PFSK-1 (cell line): ENCODE measurements at regions not wholly inside any gene's neighbourhood (a gene's known extent, or its start where the extent isn't known, plus 50 kb on each side); places are given as distances from the start of the nearest gene placed in this dataset.

Source experiments
- FOXP2 ChIP-seq: optimal IDR thresholded peaks from 2 replicates; pipeline ENCODE3; 2011; ENCODE audit warnings: borderline replicate concordance, control low read depth, inconsistent platforms; ENCODE audit not compliant: insufficient read depth; ENCODE audit errors: extremely low read length, extremely low read depth
- POLR2AphosphoS5 ChIP-seq: IDR thresholded peaks from 2 replicates; pipeline ENCODE4 v1.6.1; 2012; ENCODE audit warnings: low read depth, mild to moderate bottlenecking, control low read depth, low read length, moderate library complexity
- SIN3A ChIP-seq: IDR thresholded peaks from 2 replicates; pipeline ENCODE4 v1.6.1; 2012; ENCODE audit warnings: mild to moderate bottlenecking, low read length, moderate library complexity, borderline replicate concordance; ENCODE audit not compliant: insufficient read depth
- TAF1 ChIP-seq: IDR thresholded peaks from 2 replicates; pipeline ENCODE4 v1.6.1; 2012; ENCODE audit warnings: low read length, control low read depth, borderline replicate concordance; ENCODE audit not compliant: insufficient read depth
- TF ChIP-seq, protein P1 (sequence below), 2 experiments: IDR thresholded peaks; 2 replicates each; pipeline versions ENCODE4 v1.6.1 to v1.8.0; 2011 to 2012; ENCODE audit warnings: low read depth in 2 of 2, low read length in 2 of 2, control low read depth in 1 of 2, inconsistent platforms in 1 of 2, mild to moderate bottlenecking in 1 of 2, moderate library complexity in 1 of 2; ENCODE audit not compliant: insufficient read depth in 1 of 2

- TF ChIP-seq POLR2AphosphoS5: no peak
- TF ChIP-seq SIN3A: no peak
Observed at GRCh38 chr20:4613184-4613583, 73.1 kb upstream of the PRNP start.

GRCh38 chr20:4610871-4611270, 75.4 kb upstream of the PRNP start:
- TF ChIP-seq SIN3A: no peak

- TF ChIP-seq TAF1: no peak
- TF ChIP-seq FOXP2: no peak
- no peak for TF ChIP-seq POLR2AphosphoS5
- no peak for TF ChIP-seq SIN3A
- TF ChIP-seq, protein P1, sequence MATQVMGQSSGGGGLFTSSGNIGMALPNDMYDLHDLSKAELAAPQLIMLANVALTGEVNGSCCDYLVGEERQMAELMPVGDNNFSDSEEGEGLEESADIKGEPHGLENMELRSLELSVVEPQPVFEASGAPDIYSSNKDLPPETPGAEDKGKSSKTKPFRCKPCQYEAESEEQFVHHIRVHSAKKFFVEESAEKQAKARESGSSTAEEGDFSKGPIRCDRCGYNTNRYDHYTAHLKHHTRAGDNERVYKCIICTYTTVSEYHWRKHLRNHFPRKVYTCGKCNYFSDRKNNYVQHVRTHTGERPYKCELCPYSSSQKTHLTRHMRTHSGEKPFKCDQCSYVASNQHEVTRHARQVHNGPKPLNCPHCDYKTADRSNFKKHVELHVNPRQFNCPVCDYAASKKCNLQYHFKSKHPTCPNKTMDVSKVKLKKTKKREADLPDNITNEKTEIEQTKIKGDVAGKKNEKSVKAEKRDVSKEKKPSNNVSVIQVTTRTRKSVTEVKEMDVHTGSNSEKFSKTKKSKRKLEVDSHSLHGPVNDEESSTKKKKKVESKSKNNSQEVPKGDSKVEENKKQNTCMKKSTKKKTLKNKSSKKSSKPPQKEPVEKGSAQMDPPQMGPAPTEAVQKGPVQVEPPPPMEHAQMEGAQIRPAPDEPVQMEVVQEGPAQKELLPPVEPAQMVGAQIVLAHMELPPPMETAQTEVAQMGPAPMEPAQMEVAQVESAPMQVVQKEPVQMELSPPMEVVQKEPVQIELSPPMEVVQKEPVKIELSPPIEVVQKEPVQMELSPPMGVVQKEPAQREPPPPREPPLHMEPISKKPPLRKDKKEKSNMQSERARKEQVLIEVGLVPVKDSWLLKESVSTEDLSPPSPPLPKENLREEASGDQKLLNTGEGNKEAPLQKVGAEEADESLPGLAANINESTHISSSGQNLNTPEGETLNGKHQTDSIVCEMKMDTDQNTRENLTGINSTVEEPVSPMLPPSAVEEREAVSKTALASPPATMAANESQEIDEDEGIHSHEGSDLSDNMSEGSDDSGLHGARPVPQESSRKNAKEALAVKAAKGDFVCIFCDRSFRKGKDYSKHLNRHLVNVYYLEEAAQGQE (IDR thresholded peaks at IDR 0.05; ENCODE audit: insufficient read depth in 1 of 2, low read depth in 2 of 2, low read length in 2 of 2): no peak
Observed at GRCh38 chr20:4609511-4609910, 76.7 kb upstream of the PRNP start.

DNA sequence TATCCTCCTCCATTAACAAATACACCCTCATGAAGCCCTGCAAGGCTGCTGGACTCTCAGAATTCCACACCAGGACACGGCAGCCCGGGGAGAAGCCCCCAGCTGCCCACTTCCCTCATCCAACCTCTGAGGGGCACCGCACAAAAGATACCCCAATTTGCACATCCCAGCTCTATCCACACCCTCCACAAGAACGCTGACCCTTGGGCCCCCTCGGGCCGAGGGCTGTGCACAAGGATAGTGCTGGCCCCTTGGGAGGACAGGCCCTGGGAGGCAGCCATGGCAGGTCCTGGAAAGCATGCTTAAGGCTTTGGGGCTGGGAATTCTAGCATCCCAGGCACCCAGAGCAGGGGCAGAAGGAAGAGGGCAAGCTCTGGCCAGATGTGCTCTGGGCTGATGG, 77.4 kb upstream of the PRNP start:
- TF ChIP-seq, protein P1 (IDR thresholded peaks at IDR 0.05; ENCODE audit: insufficient read depth in 1 of 2, low read depth in 2 of 2, low read length in 2 of 2): no peak
- TF ChIP-seq SIN3A (no peak), FOXP2 (no peak), TAF1 (no peak), POLR2AphosphoS5 (no peak)

DNA sequence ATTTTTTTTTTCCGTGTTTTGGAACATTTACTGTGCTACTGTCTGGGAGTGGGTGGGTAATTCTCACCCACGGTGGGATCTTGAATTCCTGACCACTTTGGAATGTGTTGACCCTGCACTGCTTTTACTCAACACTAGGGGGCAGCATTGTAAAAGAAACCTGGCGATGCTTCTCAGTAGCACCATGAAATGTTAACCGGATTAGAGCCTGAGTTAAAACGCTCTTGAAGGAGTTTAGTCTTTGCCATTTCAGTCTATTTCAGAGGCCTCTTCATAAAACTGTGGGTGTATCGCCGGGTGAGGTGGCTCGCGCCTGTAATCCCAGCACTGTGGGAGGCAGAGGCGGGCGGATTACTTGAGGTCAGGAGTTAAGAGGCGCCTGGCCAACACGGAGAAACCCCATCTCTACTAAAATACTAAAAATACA, 79.0 kb upstream of the PRNP start:
- TF ChIP-seq FOXP2 (no peak), TAF1 (no peak), SIN3A (no peak), POLR2AphosphoS5 (no peak)
- TF ChIP-seq, protein P1 (IDR thresholded peaks at IDR 0.05; ENCODE audit: insufficient read depth in 1 of 2, low read depth in 2 of 2, low read length in 2 of 2): no peak

DNA sequence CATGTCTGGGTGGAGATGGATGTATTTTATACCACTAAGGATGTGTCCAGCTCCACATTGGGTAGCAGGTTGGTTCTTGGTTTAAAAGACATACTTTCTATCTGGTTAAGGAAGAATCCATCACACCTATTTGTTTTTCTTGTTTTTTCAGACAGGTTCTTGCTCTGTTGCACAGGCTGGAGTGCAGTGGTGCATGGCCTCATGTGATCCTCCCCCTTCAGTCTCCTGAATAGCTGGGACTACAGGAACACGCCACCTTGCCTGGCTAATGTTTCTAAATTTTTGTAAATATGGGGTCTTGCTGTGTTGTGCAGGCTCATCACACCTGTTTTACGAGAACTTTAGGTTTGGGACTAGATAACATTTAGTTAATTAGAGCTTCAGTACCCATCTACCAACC, 80.2 kb upstream of the PRNP start:
- TF ChIP-seq FOXP2 (no peak), POLR2AphosphoS5 (no peak), TAF1 (no peak), SIN3A (no peak)
- TF ChIP-seq, protein P1 (IDR thresholded peaks at IDR 0.05; ENCODE audit: insufficient read depth in 1 of 2, low read depth in 2 of 2, low read length in 2 of 2): no peak
